DND-41 (cell line): ENCODE measurements at regions not wholly inside any gene's neighbourhood (a gene's known extent, or its start where the extent isn't known, plus 50 kb on each side); places are given as distances from the start of the nearest gene placed in this dataset.

Experiments
- CTCF ChIP-seq: IDR thresholded peaks from 2 replicates; pipeline ENCODE4 v1.5.1; 2012; ENCODE audit warnings: borderline replicate concordance, low read length, moderate library complexity, mild to moderate bottlenecking; ENCODE audit not compliant: poor library complexity, severe bottlenecking; ENCODE audit errors: extremely low read depth
- EZH2 ChIP-seq: IDR thresholded peaks from 3 replicates; pipeline ENCODE4 v1.6.1; 2012; ENCODE audit warnings: borderline replicate concordance, low read depth, mild to moderate bottlenecking, moderate library complexity, low read length, inconsistent platforms; ENCODE audit not compliant: severe bottlenecking

- TF ChIP-seq CTCF (no peak), EZH2 (no peak)
Observed at GRCh38 chr20:60525397-60525796, 567.2 kb downstream of the CDH26 start.
